ENCODE measurements at regions not wholly inside any gene's neighbourhood (a gene's known extent, or its start where the extent isn't known, plus 50 kb on each side); places are given as distances from the start of the nearest gene placed in this dataset.

DNA sequence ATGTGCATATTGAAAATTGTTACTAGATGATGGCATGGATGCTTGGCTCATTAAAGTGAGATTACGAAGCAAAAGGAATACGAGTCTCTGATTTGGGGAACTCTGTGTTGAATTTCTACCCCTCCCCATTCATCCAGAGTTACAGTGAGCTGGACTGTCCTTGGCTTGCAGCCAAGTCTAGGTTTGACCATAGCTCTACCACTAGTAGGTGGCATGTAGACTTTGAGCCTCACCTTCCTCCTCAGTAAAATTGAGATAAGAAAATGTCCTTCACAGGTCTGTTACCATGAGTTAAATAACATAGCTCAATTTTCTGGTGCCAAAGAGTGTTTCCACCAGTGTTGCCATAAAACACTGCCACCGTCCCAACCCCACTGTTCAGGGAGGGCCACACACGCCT lies 727.6 kb upstream of the ID2 start:
- TF ChIP-seq REST (tag by site-specific recombination; IDR thresholded peaks at IDR 0.05): no peak
- TF ChIP-seq CTCF (tag by site-specific recombination; IDR thresholded peaks at IDR 0.05): no peak
- no peak for TF ChIP-seq ZNF114 (tag by site-specific recombination; IDR thresholded peaks at IDR 0.05)
- TF ChIP-seq GLIS1 (tag by site-specific recombination; IDR thresholded peaks at IDR 0.05): no peak
- TF ChIP-seq ZNF658 (tag by site-specific recombination; IDR thresholded peaks at IDR 0.05): no peak
